ENCODE measurements at regions not wholly inside any gene's neighbourhood (a gene's known extent, or its start where the extent isn't known, plus 50 kb on each side); places are given as distances from the start of the nearest gene placed in this dataset.

DNA sequence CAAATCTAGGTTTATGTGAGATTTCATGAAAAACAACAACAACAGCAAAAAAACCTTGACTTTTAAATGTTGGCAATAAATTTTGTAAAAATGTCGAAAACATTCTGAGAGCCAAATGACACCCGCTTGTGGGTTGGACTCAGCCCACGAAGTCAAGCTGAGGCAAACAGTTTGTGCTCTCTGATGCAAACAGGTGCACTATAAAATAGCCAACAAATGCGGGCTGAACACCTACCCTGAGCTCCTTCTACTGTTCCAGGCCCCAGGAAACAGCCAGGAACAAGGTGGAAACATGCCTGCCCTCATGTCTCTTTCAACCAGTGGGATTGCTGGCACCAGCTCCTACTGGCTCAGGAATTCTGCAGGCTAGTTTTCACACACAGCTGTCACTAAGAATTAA, 105.0 kb upstream of the ZNF716 start:
- no peak for DNase-seq (ENCODE audit: low read depth)
- H3K4me3 ChIP-seq (ENCODE audit: low read depth, low read length), result no peak overlapping the region
- TF ChIP-seq, protein P1, sequence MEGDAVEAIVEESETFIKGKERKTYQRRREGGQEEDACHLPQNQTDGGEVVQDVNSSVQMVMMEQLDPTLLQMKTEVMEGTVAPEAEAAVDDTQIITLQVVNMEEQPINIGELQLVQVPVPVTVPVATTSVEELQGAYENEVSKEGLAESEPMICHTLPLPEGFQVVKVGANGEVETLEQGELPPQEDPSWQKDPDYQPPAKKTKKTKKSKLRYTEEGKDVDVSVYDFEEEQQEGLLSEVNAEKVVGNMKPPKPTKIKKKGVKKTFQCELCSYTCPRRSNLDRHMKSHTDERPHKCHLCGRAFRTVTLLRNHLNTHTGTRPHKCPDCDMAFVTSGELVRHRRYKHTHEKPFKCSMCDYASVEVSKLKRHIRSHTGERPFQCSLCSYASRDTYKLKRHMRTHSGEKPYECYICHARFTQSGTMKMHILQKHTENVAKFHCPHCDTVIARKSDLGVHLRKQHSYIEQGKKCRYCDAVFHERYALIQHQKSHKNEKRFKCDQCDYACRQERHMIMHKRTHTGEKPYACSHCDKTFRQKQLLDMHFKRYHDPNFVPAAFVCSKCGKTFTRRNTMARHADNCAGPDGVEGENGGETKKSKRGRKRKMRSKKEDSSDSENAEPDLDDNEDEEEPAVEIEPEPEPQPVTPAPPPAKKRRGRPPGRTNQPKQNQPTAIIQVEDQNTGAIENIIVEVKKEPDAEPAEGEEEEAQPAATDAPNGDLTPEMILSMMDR (IDR thresholded peaks at IDR 0.05; ENCODE audit: low read depth, low read length), result no peak
- TF ChIP-seq POLR2A (IDR thresholded peaks at IDR 0.05; ENCODE audit: extremely low read depth, insufficient read length), result no peak
- TF ChIP-seq, protein P2, sequence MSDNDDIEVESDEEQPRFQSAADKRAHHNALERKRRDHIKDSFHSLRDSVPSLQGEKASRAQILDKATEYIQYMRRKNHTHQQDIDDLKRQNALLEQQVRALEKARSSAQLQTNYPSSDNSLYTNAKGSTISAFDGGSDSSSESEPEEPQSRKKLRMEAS (IDR thresholded peaks at IDR 0.05; ENCODE audit: low read depth, low read length), result no peak
- TF ChIP-seq MYC (IDR thresholded peaks at IDR 0.05; ENCODE audit: low read depth, low read length), result no peak

DNA sequence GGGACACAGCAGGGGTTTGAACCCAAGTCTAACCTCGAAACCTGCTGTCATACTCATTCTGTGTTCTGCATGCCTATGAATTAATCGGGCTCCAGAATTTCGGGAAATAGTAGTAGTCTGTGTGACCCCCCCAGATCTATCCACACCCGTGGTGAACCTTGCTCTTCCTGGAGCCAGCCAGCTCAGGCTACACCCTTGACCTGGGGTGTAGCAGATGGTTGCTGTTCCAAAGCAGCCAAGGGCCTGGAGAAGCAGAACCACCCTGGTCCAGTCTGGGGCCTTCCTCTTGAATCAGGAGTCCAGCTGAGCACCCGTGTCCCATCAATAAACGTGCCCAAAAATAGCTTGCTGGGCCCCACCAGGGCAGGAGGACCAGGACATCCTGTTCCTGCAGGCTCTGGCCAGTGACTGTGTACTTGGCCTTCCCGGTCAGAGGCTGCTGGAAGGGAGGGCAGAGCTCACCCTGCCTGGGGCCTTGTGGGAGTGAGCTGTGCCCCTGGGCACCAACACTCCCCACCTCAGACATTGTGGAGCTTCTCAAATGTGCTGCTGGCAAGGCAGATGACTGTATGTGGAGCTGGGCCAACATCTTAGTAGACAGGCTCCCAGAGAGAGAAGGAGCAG, 101.2 kb upstream of the ZNF716 start:
- no peak overlapping the region for H3K4me3 ChIP-seq (ENCODE audit: low read depth, low read length)
- TF ChIP-seq MYC (IDR thresholded peaks at IDR 0.05; ENCODE audit: low read depth, low read length), result no peak
- TF ChIP-seq, protein P1 (IDR thresholded peaks at IDR 0.05; ENCODE audit: low read depth, low read length), result no peak
- TF ChIP-seq POLR2A (IDR thresholded peaks at IDR 0.05; ENCODE audit: extremely low read depth, insufficient read length), result no peak
- TF ChIP-seq, protein P2 (IDR thresholded peaks at IDR 0.05; ENCODE audit: low read depth, low read length), result no peak
- DNase-seq (ENCODE audit: low read depth), result no peak

DNA sequence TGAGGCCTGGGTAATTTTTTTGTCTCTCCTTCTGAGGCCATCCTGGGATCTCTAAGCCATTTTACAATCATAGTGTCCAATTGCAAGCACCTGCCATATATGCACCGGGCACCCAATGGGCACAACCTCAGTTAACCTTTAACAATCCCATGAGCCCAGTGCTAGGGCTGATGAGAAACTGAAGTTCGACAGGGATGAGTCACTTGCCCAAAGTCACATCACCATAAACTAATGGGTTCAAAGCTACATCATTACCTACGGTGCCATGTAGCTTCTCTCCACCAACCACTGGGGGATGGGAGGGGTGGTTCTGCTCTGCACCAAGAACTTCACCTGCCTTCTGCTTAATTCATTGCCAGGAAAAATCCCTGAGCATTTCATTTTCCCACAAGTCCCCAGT, 95.8 kb upstream of the ZNF716 start:
- H3K4me3 ChIP-seq (ENCODE audit: low read depth, low read length), result no peak overlapping the region
- DNase-seq (ENCODE audit: low read depth), result no peak

GRCh38 chr7:57354679-57355338, 95.2 kb upstream of the ZNF716 start:
- no peak overlapping the region for H3K4me3 ChIP-seq (ENCODE audit: low read depth, low read length)
- no peak for DNase-seq (ENCODE audit: low read depth)
- no peak for TF ChIP-seq POLR2A (IDR thresholded peaks at IDR 0.05; ENCODE audit: extremely low read depth, insufficient read length)
- TF ChIP-seq, protein P1 (IDR thresholded peaks at IDR 0.05; ENCODE audit: low read depth, low read length), result no peak
- TF ChIP-seq, protein P2 (IDR thresholded peaks at IDR 0.05; ENCODE audit: low read depth, low read length), result no peak
- no peak for TF ChIP-seq MYC (IDR thresholded peaks at IDR 0.05; ENCODE audit: low read depth, low read length)

More for the DNA sequence above, 95.8 kb upstream of the ZNF716 start:
- no peak for TF ChIP-seq MYC (IDR thresholded peaks at IDR 0.05; ENCODE audit: low read depth, low read length)
- TF ChIP-seq, protein P2 (IDR thresholded peaks at IDR 0.05; ENCODE audit: low read depth, low read length), result no peak
- TF ChIP-seq POLR2A (IDR thresholded peaks at IDR 0.05; ENCODE audit: extremely low read depth, insufficient read length), result no peak
- TF ChIP-seq, protein P1 (IDR thresholded peaks at IDR 0.05; ENCODE audit: low read depth, low read length), result no peak

- no peak for DNase-seq (ENCODE audit: low read depth)
- no peak for TF ChIP-seq MYC (IDR thresholded peaks at IDR 0.05; ENCODE audit: low read depth, low read length)
- TF ChIP-seq, protein P1 (IDR thresholded peaks at IDR 0.05; ENCODE audit: low read depth, low read length), result no peak
- TF ChIP-seq, protein P2 (IDR thresholded peaks at IDR 0.05; ENCODE audit: low read depth, low read length), result no peak
- no peak for TF ChIP-seq POLR2A (IDR thresholded peaks at IDR 0.05; ENCODE audit: extremely low read depth, insufficient read length)
- no peak overlapping the region for H3K4me3 ChIP-seq (ENCODE audit: low read depth, low read length)
These were observed 88.6 kb upstream of the ZNF716 start for GRCh38 chr7:57361406-57361805.

Measured in NB4 (cell line).